ENCODE measurements at regions not wholly inside any gene's neighbourhood (a gene's known extent, or its start where the extent isn't known, plus 50 kb on each side); places are given as distances from the start of the nearest gene placed in this dataset.

DNA sequence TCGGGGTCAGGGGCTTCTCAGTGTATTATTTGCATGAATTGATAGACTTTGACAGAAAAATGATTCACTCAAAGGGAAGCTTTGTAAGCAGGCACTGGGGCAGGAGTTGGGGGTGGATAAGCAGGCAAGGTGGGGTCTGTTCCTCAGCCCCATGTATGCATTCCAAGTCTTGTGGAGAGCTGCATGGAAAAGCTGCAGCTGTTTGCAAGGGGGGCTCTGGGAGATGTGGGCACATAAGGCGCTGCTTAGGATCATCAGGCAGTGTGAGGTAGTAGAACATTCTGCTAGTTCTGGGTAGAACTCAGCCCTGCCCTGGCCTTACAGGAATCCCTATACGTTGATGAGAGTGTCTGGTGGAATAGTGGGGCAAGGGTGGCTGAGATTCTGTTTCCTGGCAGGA, 154.2 kb upstream of the LRIG1 start:
- TF ChIP-seq TCF12 (IDR thresholded peaks at IDR 0.05; ENCODE audit: low read depth) = no peak
- no peak for TF ChIP-seq RAD21 (IDR thresholded peaks at IDR 0.05; ENCODE audit: low read depth)
- TF ChIP-seq FOXM1 (IDR thresholded peaks at IDR 0.05; ENCODE audit: borderline replicate concordance, low read depth) = no peak
- TF ChIP-seq, protein P1, sequence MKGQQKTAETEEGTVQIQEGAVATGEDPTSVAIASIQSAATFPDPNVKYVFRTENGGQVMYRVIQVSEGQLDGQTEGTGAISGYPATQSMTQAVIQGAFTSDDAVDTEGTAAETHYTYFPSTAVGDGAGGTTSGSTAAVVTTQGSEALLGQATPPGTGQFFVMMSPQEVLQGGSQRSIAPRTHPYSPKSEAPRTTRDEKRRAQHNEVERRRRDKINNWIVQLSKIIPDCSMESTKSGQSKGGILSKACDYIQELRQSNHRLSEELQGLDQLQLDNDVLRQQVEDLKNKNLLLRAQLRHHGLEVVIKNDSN (IDR thresholded peaks at IDR 0.05) = no peak
- TF ChIP-seq ZBTB7A (IDR thresholded peaks at IDR 0.05; ENCODE audit: low read depth) = no peak
- no peak for TF ChIP-seq CEBPB (IDR thresholded peaks at IDR 0.05)
- TF ChIP-seq, protein P2, sequence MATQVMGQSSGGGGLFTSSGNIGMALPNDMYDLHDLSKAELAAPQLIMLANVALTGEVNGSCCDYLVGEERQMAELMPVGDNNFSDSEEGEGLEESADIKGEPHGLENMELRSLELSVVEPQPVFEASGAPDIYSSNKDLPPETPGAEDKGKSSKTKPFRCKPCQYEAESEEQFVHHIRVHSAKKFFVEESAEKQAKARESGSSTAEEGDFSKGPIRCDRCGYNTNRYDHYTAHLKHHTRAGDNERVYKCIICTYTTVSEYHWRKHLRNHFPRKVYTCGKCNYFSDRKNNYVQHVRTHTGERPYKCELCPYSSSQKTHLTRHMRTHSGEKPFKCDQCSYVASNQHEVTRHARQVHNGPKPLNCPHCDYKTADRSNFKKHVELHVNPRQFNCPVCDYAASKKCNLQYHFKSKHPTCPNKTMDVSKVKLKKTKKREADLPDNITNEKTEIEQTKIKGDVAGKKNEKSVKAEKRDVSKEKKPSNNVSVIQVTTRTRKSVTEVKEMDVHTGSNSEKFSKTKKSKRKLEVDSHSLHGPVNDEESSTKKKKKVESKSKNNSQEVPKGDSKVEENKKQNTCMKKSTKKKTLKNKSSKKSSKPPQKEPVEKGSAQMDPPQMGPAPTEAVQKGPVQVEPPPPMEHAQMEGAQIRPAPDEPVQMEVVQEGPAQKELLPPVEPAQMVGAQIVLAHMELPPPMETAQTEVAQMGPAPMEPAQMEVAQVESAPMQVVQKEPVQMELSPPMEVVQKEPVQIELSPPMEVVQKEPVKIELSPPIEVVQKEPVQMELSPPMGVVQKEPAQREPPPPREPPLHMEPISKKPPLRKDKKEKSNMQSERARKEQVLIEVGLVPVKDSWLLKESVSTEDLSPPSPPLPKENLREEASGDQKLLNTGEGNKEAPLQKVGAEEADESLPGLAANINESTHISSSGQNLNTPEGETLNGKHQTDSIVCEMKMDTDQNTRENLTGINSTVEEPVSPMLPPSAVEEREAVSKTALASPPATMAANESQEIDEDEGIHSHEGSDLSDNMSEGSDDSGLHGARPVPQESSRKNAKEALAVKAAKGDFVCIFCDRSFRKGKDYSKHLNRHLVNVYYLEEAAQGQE (IDR thresholded peaks at IDR 0.05; ENCODE audit: low read depth) = no peak
- TF ChIP-seq NFIC (IDR thresholded peaks at IDR 0.05) = no peak
- no peak for TF ChIP-seq TEAD4 (IDR thresholded peaks at IDR 0.05)
- TF ChIP-seq YY1 (IDR thresholded peaks at IDR 0.05; ENCODE audit: low read depth) = no peak
- TF ChIP-seq EP300 (IDR thresholded peaks at IDR 0.05; ENCODE audit: borderline replicate concordance) = no peak
- TF ChIP-seq CREB1 (IDR thresholded peaks at IDR 0.05; ENCODE audit: low read depth) = no peak
- TF ChIP-seq EGR1 (IDR thresholded peaks at IDR 0.05) = no peak
- TF ChIP-seq TAF1 (IDR thresholded peaks at IDR 0.05; ENCODE audit: low read depth) = no peak
- TF ChIP-seq, protein P3, sequence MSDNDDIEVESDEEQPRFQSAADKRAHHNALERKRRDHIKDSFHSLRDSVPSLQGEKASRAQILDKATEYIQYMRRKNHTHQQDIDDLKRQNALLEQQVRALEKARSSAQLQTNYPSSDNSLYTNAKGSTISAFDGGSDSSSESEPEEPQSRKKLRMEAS (IDR thresholded peaks at IDR 0.05) = no peak

DNA sequence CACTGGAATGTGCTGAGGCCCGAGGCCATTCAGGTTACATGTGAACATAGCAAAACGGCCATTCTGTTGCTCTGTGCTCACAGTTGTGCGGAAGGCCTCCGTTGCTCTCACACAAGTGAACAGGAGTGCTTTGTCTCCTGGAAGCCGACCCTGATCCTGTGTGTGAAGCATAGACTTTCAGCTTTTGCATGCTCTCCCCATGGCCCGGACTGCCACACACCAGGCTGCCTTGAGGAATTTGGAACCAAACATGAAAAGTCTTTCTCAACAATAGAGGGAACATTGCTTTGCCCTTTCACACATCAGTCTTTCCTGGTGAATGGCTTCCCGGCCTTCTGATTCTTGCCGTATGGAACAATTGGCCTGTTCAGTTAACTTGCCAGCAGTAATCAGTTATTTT, 154.8 kb upstream of the LRIG1 start:
- TF ChIP-seq FOXM1 (IDR thresholded peaks at IDR 0.05; ENCODE audit: borderline replicate concordance, low read depth) (no peak), EP300 (IDR thresholded peaks at IDR 0.05; ENCODE audit: borderline replicate concordance) (no peak), YY1 (IDR thresholded peaks at IDR 0.05; ENCODE audit: low read depth) (no peak), EGR1 (IDR thresholded peaks at IDR 0.05) (no peak)
- TF ChIP-seq, protein P3 (IDR thresholded peaks at IDR 0.05) = no peak
- TF ChIP-seq, protein P1 (IDR thresholded peaks at IDR 0.05) = no peak

DNA sequence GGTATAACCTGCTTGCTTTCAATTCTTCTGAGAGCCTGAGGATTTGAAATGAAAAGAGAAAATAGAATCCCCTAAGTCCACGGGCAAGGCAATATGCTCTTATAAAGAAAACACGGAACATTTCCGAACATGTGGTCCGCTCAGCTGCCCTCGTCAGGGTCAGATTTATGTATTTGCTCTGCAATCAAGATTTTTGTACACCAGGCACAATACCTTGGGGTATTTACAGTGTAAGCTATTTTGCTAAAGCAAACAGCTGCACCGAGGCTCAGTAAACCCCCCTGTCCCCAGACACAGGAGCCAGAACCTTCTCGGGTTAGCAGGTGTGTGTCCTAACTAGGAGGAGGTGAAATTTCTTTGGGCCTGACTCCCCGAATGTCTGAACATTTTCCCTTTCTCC, 155.8 kb upstream of the LRIG1 start:
- TF ChIP-seq FOXM1 (IDR thresholded peaks at IDR 0.05; ENCODE audit: borderline replicate concordance, low read depth) (no peak), TAF1 (IDR thresholded peaks at IDR 0.05; ENCODE audit: low read depth) (no peak), TEAD4 (IDR thresholded peaks at IDR 0.05) (no peak), RAD21 (IDR thresholded peaks at IDR 0.05; ENCODE audit: low read depth) (no peak), EGR1 (IDR thresholded peaks at IDR 0.05) (no peak), CREB1 (IDR thresholded peaks at IDR 0.05; ENCODE audit: low read depth) (no peak), TCF12 (IDR thresholded peaks at IDR 0.05; ENCODE audit: low read depth) (no peak), ZBTB7A (IDR thresholded peaks at IDR 0.05; ENCODE audit: low read depth) (no peak), EP300 (IDR thresholded peaks at IDR 0.05; ENCODE audit: borderline replicate concordance) (no peak), YY1 (IDR thresholded peaks at IDR 0.05; ENCODE audit: low read depth) (no peak), NFIC (IDR thresholded peaks at IDR 0.05) (no peak), CEBPB (IDR thresholded peaks at IDR 0.05) (no peak)
- TF ChIP-seq, protein P2 (IDR thresholded peaks at IDR 0.05; ENCODE audit: low read depth) = no peak
- TF ChIP-seq, protein P1 (IDR thresholded peaks at IDR 0.05) = no peak
- TF ChIP-seq, protein P3 (IDR thresholded peaks at IDR 0.05) = no peak

DNA sequence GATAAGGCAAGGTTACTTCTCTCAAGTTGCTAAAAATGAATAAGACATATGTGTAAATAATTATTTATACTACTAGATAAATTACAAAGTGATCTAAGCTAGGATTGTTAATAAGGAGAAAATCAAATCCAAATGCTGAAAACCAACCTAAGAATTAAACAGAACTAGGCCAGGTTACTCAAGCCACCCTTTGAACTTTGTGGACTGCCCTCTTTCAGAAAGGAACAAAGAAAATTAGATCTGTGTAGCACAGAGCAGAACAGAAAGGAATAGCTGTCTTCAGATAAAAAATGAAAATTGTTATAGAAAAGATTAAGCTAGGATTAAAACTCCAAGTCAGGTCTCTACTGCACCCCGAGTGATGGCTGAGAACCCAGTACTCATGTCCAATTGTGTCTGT, 158.2 kb upstream of the LRIG1 start:
- TF ChIP-seq TAF1 (IDR thresholded peaks at IDR 0.05; ENCODE audit: low read depth) (no peak), EGR1 (IDR thresholded peaks at IDR 0.05) (no peak), FOXM1 (IDR thresholded peaks at IDR 0.05; ENCODE audit: borderline replicate concordance, low read depth) (no peak), TCF12 (IDR thresholded peaks at IDR 0.05; ENCODE audit: low read depth) (no peak), CREB1 (IDR thresholded peaks at IDR 0.05; ENCODE audit: low read depth) (no peak), CEBPB (IDR thresholded peaks at IDR 0.05) (no peak), TEAD4 (IDR thresholded peaks at IDR 0.05) (no peak), NFIC (IDR thresholded peaks at IDR 0.05) (no peak), RAD21 (IDR thresholded peaks at IDR 0.05; ENCODE audit: low read depth) (no peak), EP300 (IDR thresholded peaks at IDR 0.05; ENCODE audit: borderline replicate concordance) (no peak), YY1 (IDR thresholded peaks at IDR 0.05; ENCODE audit: low read depth) (no peak), ZBTB7A (IDR thresholded peaks at IDR 0.05; ENCODE audit: low read depth) (no peak)
- TF ChIP-seq, protein P3 (IDR thresholded peaks at IDR 0.05) = no peak
- TF ChIP-seq, protein P2 (IDR thresholded peaks at IDR 0.05; ENCODE audit: low read depth) = no peak
- TF ChIP-seq, protein P1 (IDR thresholded peaks at IDR 0.05) = no peak

All from Ishikawa (cell line).